ENCODE measurements at regions not wholly inside any gene's neighbourhood (a gene's known extent, or its start where the extent isn't known, plus 50 kb on each side); places are given as distances from the start of the nearest gene placed in this dataset.
"Not testable (repeated sequence)": the region's sequence is repeated elsewhere in the genome, so short reads cannot be mapped to it uniquely, and the experiment has no call there.

DNA sequence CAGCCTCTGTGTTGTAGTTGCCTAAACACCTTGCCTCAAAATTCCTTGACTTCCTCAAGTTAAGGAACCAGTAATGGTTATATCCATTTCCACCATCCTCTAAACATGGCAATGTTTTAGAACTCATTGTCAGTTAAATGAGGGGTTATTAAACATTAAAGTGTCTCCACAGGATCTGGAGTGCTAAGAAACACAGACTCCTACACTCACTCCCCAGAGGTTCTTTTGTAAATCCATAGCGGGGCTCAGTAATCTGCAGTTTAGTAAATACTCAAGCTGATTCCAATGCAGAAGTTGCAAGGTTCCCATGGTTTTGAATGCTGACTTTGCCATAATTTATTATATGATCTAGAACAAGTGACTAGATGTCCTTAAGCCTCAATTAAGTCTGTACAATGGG, 245.5 kb downstream of the GPAT3 start:
- DNase-seq (ENCODE audit: low read depth, low spot score) = no peak

DNA sequence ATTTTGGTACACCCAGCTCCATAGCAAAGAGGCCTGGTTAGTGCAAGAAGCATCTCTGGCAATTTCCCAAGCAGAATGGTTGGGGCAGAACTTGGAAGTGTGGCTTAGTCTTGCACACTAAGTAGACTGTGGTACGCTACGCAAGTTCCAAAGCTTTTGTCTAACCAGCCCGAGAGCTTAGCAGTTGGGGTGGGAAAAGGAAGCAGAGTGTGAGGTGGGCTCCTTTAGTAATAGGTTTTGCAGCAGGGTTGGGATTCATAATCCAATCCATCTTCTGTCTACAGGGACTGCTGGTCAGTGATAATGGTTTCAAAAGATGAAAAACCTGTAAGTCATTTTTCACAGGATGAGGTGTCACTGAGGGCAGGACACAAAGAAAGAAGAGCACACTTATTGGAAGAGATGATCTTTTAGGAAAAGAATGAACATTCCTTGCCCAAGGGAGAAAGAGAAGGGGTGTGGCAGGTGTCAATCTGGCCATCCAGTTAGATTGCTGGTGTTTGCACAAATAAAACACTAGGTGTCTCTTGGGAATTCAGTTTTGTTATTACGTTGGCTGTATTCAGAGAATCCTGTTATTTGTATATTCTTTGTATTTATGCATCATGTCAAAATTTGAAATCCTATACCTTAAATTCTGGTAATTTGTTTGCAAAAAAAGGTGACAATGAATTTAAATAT, 244.3 kb downstream of the GPAT3 start:
- DNase-seq (ENCODE audit: low read depth, low spot score) = no peak

DNA sequence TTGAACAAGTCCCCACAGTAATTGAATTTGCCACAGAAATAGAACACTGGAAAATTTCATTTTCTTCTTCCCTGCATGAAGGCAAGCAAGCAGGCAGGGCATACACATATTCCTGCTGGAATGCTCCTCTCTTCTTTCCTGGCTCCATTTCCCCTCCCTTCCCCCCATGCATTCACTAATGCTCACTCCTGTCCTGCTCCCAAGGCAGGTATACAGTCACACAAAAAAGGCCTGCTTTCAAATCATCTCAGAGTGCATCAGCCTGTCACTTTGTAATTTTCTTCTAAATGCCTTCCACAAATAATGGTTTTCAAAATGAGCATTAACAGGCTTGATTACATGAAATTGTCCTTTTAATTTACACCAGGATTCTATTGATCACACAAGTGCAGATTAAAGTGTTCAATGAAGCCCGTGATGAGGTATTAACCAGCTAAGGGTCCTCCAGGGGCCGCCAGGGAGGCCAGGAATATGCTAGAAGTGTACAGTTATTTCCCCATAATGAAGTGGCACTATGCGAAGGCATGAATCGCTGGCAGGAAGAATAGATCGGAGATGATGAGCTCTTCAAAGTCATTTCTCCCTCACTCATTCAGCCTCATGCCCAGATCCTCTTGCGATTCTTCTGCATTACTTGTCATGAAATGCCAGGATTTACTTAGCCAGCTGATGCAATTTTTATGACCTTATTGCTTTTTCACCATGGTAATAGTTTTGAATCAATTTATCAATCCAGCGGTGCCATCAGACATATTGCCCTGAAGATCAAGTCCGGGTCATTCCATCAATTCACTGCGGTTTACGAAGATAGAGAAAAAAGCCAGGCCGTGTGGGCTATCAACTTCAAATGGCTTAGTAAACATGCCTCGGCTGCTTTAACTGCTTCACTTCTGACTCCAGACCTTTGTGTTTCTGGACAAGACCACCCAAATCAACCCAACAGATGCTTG, 243.5 kb downstream of the GPAT3 start:
- no peak for DNase-seq (ENCODE audit: low read depth, low spot score)

DNA sequence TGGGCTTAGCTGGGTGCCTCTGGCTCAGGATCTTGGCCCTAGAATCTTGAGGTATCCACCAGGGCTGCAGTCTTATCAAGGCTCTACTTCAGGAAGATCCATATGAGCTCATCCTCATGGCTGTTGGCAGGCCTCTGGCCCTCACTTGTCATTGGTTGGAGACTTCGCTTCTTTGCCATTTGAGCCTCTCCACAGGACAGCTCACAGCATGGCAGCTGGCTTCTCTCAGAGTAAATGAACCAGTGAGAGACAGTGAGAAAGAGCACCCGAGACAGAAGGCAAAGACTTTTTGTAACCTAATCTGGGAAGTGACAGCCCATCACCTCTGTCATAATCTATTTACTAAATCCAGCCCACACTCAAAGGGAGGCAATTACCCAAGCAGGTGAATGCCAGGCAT, 236.8 kb downstream of the GPAT3 start:
- DNase-seq (ENCODE audit: low read depth, low spot score) = no peak

DNA sequence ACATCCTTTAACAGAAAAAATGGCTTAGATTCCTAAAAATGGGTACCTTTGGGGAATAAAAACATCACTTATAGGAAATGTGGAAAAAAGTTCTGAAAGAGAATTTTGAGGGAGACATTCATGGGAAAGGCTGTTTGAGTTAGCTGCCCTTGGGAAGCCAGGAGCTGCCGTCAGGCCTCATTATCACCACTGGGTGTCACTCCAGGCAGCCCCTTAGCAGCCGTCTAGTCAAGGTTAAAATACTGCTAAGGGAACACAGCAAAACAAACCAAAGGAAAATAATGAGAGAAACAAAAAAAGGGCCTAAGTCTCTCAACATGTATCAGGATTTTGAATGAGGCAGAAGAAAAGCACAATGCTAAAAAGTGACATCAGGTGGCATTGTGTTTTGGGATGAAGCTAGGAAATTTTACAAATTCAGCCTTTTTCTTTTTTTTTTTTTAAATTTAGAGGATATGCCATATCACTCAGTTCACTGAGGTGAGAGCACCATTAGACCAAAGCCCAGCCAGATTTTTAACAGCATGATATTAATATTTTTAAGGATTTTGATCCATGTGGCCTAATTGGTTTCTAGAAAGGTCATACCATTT, 235.3 kb downstream of the GPAT3 start:
- peak; percentile 36 for DNase-seq (ENCODE audit: low read depth, low spot score)

DNA sequence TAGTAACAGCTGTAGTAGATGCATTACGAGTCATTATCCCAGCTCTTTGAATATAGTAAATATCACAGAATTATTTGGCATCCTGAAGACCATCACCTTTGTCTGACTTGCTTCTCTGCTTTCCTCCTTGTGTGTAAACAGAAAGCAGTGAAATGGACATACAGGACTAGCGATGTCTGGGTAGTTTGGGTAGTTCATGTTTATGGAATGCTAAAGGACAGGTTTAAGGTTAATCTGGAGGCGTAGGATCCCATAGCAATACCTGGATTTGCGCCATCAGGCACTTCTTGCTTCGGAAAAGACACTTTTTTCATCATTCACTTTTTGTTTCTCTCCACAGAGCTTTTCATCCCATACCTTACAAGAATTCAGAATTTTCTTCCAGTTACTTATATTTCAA, 232.2 kb downstream of the GPAT3 start:
- DNase-seq (ENCODE audit: low read depth, low spot score) = no peak

DNA sequence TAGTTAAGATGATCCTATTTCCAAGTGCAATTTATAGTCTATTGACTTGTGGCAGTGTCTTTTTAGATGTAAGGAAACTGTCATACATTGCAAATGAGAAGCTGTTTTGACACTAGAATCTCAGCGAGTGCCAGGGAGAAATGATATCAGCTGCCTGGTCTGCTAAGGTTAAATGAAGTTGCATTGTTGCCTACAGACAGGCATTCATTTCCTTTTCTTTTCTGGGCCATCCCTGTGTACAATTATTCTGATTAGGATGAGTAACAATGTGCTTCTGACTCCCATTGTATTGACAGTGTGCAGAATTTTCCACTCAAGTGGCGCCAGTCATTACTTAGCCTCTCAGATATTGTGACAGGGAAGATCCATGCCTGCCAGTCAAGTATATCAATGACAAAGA, 231.2 kb downstream of the GPAT3 start:
- DNase-seq (ENCODE audit: low read depth, low spot score) = no peak

DNA sequence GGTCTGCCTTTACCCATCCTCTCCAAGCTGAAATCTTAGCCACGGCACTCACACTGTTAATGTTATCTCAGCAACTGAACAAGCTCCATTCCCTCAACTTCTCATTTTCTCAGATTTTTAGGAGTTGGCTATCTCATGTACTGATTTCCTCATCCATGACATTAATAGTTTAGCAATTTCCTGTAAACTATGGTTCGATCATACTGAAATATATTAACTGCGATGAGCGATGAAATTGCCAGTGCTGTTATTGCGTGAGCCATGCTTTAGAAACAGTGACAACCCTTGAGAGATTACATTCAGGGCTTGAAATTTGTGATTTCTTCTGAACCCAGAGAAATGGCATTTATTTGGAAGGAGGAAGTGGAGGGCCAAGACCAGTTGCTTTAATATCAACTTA, 223.7 kb downstream of the GPAT3 start:
- DNase-seq (ENCODE audit: low read depth, low spot score) = no peak

DNA sequence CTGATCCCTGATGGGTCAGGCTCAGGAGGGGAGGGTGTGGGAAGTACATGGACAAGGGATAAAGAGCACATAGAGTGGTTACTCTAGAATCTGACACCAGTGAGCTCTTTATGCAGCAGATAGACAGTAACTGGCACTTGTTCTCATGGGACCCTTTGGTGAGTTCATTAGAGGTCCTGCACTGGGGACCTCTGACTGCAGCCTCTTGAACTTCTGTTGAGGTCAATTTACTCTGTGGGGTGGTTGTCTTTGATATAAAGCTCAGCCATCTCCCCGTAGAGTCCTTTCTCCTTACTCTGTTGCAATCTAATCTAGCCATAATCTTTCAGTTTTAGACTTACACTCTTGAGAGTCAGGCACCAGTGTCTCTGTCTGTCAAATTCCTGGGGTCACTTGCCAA, 222.4 kb downstream of the GPAT3 start:
- DNase-seq (ENCODE audit: low read depth, low spot score) = no peak

DNA sequence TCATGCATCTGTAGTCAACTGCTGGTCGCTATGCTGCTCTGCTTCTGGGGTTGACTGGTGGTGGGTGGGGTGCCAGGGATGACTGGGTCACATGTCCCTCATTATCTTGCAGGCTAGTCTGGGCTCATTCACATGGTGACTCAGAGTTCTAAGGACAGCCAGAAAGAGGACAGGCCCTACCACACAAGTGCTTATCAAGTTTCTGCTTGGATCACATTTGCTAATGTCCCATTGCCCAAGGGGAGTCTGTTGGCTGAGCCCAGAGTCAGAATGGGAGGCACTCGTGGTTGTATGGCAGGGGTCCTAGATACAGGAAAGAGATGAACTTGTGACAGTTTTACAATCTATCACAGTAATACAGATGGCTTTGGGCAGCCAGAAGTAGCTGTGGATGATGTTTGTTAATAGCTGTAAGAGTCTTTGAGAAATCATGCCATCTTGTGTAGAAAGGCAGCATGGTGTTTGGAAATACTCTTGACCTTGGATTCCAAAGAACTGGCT, 221.3 kb downstream of the GPAT3 start:
- DNase-seq (ENCODE audit: low read depth, low spot score) = no peak

DNA sequence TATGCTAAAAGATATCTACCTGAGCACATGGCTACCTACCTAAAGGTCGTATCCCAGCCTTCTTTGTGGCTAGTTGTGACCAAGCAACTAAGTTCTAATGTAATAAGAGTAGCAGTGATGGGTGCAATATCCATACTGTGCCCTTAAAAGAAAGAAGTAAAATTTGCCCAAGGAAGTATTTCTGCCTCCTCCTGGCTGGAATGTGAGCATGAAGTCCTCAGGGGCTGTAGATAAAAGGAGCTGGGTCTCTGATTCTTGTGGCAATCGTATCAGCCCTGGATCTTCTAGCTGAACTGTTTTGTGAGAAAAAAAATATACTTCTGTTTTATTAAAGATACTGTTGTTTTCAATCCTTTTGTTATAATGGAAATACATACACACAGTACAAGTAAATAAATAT, 217.4 kb downstream of the GPAT3 start:
- DNase-seq (ENCODE audit: low read depth, low spot score) = no peak

DNA sequence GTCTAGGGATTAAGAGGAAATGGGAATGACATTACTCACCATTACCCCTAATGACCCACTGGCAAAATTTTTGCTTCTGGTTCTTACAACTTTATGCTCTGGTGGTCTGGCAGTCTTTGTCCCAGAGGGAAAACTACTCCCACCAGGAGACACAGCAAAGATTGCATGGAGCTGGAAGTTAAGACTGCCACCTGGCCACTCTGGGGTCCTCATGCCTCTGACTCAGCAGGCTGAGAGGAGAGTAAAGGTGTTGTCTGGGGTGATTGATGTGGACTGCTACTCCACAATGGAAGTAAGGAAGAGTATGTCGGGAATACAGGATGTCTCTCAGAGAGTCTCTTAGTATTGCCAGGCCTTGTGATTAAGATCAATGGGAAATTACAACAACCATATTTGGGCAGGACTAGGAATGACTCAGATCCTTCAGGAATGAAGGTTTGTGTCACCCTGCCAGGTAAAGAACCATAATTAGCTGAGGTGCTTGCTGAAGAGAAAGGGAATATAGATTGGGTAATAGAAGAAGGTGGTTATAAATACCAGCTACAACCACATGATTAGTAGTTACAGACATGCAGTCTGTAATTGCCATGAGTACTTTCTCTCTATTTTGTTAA, 215.5 kb downstream of the GPAT3 start:
- no peak for DNase-seq (ENCODE audit: low read depth, low spot score)

DNA sequence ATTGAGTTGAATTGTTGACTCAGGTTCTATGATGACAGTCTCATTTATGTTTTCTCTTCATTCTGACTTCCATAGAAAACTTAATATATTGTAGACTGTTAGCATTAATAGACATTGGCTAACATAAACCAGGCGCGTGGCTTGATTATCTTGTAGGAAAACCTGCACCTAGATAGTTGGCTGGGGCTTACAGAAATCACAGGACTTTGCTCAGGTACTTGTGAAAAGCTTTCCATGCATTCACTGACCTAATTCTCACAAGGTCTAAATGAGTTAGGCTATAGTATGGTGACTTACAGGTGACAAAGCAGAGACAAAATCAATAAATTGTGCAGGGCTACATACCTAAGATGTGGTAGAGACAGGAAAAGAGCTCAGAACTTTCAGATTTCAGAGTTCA, 212.8 kb downstream of the GPAT3 start:
- no peak for DNase-seq (ENCODE audit: low read depth, low spot score)

DNA sequence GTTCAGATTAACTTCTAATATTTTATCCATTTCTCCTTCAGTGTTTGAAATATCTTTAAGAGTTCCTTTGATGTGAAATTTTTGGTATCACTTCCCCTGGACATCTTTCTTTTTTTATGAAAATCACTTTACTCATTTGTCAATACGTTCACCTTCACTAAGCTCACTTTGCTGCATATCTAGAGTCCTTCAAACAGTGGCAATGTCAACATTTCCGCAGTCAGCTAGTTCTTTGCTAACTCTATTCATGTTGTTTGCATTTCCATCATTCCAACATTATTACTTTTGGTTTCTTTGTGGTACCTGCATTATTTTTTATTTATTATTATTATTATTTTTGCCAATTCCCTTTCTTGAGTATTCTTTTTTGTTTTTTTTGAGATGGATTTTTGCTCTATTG, 203.0 kb downstream of the GPAT3 start:
- no peak for DNase-seq (ENCODE audit: low read depth, low spot score)

DNA sequence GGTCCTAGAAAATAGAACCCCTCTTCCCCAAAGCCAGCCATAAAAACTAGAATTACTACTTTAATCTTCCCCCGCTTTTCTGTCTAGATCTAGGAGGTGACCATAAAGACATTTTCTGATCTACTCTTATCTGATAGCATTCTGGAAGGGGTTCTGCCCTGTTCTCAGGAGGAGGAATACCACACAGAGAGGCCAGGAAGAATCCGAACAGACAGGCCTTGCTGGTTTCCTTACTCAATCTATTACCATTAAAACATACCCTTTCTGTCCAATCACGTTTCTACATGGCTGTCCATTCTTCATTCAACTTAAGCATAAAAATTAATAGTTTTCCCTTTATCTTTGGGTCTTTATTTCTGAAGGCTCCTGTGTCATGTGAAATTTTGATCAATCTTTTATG, 198.7 kb downstream of the GPAT3 start:
- DNase-seq (ENCODE audit: low read depth, low spot score) = no peak

DNA sequence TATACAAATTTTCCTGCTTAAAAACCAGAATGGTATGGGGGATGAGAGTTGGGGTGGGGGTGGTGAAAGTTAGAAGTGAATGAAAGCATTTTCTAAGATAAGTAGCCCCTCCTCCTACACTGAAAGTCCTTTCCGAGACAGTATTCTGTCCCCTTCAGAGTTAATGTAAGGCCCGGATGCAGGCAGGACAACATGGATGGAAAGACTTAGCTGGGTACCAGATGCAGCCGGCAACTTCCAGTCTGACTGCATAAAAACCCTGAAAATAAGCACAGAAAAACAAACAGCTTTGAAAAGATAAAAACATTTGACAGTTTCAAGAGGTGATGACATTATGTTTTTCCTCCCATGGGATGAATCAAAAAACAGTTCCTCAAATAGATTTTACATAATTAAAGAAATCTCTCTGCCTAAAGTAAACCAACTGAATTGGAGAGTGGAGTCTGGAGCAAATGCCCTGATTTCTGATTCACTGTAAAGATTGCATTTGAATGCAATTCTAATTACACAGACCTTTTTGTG, 196.3 kb downstream of the GPAT3 start:
- no peak for DNase-seq (ENCODE audit: low read depth, low spot score)

DNA sequence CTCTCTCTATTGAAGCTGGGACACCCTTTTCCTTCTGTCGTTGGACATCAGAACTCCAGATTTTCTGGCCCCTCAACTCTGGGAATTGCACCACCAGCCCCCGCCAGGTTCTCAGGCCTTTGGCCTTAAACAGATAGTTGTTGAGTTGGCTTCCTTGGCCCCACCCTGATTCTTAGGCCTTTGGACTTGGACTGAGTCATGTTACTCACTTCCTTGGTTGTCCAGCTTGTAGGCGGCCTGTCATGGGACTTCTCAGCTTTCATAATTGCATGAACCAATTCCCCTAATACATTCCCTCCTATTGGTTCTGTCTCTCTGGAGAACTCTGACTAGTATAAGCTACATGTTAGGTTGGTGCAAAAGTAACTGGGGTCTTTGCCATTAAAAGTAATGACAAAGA, 195.7 kb downstream of the GPAT3 start:
- no peak for DNase-seq (ENCODE audit: low read depth, low spot score)

DNA sequence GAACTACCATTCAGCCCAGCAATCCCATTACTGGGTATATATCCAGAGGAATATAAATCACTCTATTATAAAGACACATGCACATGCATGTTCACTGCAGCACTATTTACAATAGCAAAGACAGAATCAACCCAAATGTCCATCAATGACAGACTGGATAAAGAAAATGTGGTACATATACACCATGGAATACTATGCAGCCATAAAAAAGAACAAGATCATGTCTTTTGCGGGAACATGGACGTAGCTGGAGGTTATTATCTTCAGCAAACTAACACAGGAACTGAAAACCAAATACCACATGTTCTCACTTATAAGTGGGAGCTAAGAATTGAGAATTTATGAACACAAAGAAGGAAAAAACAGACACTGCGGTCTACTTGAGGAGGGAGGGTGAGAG, 195.1 kb downstream of the GPAT3 start:
- not testable (repeated sequence) for DNase-seq (ENCODE audit: low read depth, low spot score)

DNA sequence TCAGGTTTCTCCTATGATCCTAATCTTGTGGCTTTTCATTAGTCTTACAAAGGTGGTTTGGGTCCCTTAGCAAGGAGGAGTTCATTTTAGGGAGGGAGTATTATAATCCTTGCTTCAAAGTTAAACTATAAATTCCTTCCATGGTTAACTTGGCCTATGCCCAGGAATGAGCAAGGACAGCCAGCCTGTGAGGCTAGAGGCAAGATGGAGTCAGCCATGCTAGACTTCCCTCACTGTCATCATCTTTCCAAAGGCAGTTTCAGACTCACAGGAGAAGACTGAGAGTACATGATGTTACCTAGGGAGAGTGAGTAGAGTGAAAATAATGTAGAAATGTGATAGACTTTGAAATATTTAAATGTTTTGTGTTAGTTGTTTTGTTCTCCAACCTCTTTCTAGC, 192.3 kb downstream of the GPAT3 start:
- DNase-seq (ENCODE audit: low read depth, low spot score) = no peak

DNA sequence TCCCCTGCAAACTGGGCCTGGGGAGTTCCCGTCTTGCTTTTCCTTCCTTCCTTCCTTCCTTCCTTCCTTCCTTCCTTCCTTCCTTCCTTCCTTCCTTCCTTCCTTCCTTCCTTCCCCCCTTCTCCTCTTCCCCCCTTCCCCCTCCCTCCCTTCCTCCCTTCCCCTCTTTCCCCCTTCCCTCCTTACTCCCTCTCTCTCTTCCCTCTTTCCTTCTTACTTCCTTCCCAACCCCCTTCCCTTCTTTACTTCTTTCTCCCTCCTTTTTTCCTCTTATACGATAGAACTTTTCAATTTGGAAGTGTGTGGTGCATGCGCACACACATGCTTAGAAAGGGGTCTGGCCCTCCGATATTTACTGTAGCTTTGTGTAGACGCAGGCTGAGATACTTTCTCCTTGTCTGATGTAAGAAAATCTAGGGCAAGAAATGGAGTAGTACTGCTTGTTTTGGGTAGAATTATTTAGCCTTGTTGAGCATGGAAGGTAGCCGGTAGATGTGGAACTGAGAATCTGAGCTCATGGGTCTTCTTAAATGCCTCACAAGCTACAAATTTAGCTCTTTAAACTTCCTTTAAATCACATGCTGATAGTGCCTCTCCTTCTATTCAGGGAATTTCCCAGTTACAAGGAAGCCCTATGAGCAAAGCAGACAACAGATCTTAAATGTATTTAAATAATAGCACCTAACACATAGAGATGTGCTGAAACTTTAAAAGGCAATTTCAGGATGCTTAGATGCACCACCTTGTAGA, 189.6 kb downstream of the GPAT3 start:
- DNase-seq (ENCODE audit: low read depth, low spot score) = no peak

Measured in smooth muscle cell of the brain vasculature (primary cell).